ENCODE measurements at regions not wholly inside any gene's neighbourhood (a gene's known extent, or its start where the extent isn't known, plus 50 kb on each side); places are given as distances from the start of the nearest gene placed in this dataset.

DNA sequence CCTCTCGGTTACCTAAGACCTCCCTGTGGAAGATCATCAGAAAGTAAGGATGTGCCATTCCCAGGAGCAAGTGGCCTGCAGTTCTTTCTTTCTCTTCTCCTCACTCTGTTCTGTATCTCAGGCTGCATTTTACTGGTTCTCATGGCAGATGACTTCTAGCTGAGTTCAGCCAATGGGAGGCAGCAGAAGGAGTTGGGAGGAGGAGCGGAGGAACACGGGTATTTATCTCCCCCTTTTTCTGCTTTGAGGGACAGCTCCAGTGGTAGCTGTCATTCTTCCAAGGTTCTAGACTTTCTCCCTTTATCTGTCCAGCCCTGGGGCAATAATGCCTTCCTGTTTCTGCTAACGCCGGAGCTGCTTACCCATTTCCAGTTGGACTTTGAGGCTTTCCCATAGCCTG is 339.9 kb downstream of the NR2F2 start:
- intact Hi-C loops (cut with micrococcal nuclease) (no loop called here), in situ Hi-C loops (cut with MboI; ENCODE audit: low sequenced_read_pairs) (no loop called here), dilution Hi-C loops (cut with HindIII; ENCODE audit: low sequenced_read_pairs, unreplicated experiment) (no loop called here)
- H3K4ac ChIP-seq (ENCODE audit: low read depth, low read length), result no peak overlapping the region
- POLR2A ChIA-PET (ENCODE audit: unreplicated experiment), result no interaction called here
- H3K4me2 ChIP-seq (ENCODE audit: low read depth, low read length), result no peak overlapping the region
- H3K4me1 ChIP-seq (ENCODE audit: control insufficient read depth, insufficient read depth, low read length), result no peaks in the 10 kb centered on the region
- H2BK15ac ChIP-seq (ENCODE audit: low read depth, low read length), result no peak overlapping the region
- no peaks in the 10 kb centered on the region for H4K20me1 ChIP-seq (ENCODE audit: insufficient read depth, low read length)
- DNase-seq (no peak), ATAC-seq (ENCODE audit: low read depth) (no peak)
- H2BK5ac ChIP-seq (ENCODE audit: low read depth, low read length, poor library complexity, severe bottlenecking), result no peak overlapping the region
- no peaks in the 10 kb centered on the region for H3K79me1 ChIP-seq (ENCODE audit: low read depth in 1 of 2, low read length in 2 of 2)
- no peak overlapping the region for H4K8ac ChIP-seq (ENCODE audit: low read depth in 2 of 2, low read length in 2 of 2)
- H2AK9ac ChIP-seq (replicated peaks; ENCODE audit: low read depth, low read length, poor library complexity), result no peak overlapping the region
- H2BK120ac ChIP-seq (ENCODE audit: low read depth, low read length), result no peak overlapping the region
- no peak overlapping the region for H3K4me3 ChIP-seq (ENCODE audit: insufficient read depth, low read depth, low read length)
- CTCF ChIA-PET, result no interaction called here
- H2AFZ ChIP-seq (replicated peaks; ENCODE audit: low read length, poor library complexity), result no peak overlapping the region
- no peak overlapping the region for H3K27ac ChIP-seq (ENCODE audit: insufficient read depth, low read length)
- no peaks in the 10 kb centered on the region for H3K36me3 ChIP-seq (ENCODE audit: control insufficient read depth, insufficient read depth, low read length)
- H4K91ac ChIP-seq (ENCODE audit: insufficient read depth, low read depth, low read length), result no peak overlapping the region
- H2AK5ac ChIP-seq (ENCODE audit: low read depth, low read length), result no peak overlapping the region
- H3K9ac ChIP-seq (ENCODE audit: low read depth, low read length), result no peak overlapping the region
- H3K23ac ChIP-seq (ENCODE audit: low read depth, low read length), result no peak overlapping the region
- no CpG with 5 or more reads among the region's 5 CpGs for WGBS, 2 experiments (ENCODE audit: extremely low coverage in 2 of 2, insufficient read length in 1 of 2)
- peaks cover 6% of the 10 kb centered on the region for H3K9me3 ChIP-seq (ENCODE audit: control insufficient read depth, insufficient read depth, low read length)
- H3K56ac ChIP-seq (ENCODE audit: extremely low read depth, insufficient read depth, low read length), result no peak overlapping the region
- H3K27me3 ChIP-seq (ENCODE audit: control insufficient read depth, insufficient read depth, low read length), result no peaks in the 10 kb centered on the region
- H3K9me1 ChIP-seq (ENCODE audit: insufficient read depth, low read length), result no peaks in the 10 kb centered on the region
- no peak overlapping the region for H3K18ac ChIP-seq (ENCODE audit: low read depth, low read length)
- BruUV-seq (replicated peaks), result no TSS peak
- no peak overlapping the region for H4K5ac ChIP-seq (ENCODE audit: low read depth, low read length)
- H2BK20ac ChIP-seq (ENCODE audit: low read depth, low read length), result no peak overlapping the region
- H3K14ac ChIP-seq (replicated peaks; ENCODE audit: low read depth, low read length), result no peak overlapping the region
- TF ChIP-seq, protein P1, sequence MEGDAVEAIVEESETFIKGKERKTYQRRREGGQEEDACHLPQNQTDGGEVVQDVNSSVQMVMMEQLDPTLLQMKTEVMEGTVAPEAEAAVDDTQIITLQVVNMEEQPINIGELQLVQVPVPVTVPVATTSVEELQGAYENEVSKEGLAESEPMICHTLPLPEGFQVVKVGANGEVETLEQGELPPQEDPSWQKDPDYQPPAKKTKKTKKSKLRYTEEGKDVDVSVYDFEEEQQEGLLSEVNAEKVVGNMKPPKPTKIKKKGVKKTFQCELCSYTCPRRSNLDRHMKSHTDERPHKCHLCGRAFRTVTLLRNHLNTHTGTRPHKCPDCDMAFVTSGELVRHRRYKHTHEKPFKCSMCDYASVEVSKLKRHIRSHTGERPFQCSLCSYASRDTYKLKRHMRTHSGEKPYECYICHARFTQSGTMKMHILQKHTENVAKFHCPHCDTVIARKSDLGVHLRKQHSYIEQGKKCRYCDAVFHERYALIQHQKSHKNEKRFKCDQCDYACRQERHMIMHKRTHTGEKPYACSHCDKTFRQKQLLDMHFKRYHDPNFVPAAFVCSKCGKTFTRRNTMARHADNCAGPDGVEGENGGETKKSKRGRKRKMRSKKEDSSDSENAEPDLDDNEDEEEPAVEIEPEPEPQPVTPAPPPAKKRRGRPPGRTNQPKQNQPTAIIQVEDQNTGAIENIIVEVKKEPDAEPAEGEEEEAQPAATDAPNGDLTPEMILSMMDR (conservative IDR thresholded peaks at IDR 0.05; ENCODE audit: low read depth, low read length), result no peak
- TF ChIP-seq BHLHE40 (IDR thresholded peaks at IDR 0.05; ENCODE audit: low read depth, low read length), result no peak
- TF ChIP-seq CEBPB (IDR thresholded peaks at IDR 0.05; ENCODE audit: low read depth, low read length), result no peak
- TF ChIP-seq RFX5 (IDR thresholded peaks at IDR 0.05; ENCODE audit: low read depth, low read length), result no peak
- no peak for TF ChIP-seq RAD21 (IDR thresholded peaks at IDR 0.05; ENCODE audit: low read length)
- no peak for TF ChIP-seq CHD1 (IDR thresholded peaks at IDR 0.05; ENCODE audit: low read depth, low read length)
- no peak for TF ChIP-seq MAZ (IDR thresholded peaks at IDR 0.05; ENCODE audit: borderline replicate concordance, low read depth, low read length)
- no peak for TF ChIP-seq MAFK (IDR thresholded peaks at IDR 0.05; ENCODE audit: low read depth, low read length)
- no peak for TF ChIP-seq RCOR1 (IDR thresholded peaks at IDR 0.05; ENCODE audit: insufficient replicate concordance, low read length)
- TF ChIP-seq, protein P2, sequence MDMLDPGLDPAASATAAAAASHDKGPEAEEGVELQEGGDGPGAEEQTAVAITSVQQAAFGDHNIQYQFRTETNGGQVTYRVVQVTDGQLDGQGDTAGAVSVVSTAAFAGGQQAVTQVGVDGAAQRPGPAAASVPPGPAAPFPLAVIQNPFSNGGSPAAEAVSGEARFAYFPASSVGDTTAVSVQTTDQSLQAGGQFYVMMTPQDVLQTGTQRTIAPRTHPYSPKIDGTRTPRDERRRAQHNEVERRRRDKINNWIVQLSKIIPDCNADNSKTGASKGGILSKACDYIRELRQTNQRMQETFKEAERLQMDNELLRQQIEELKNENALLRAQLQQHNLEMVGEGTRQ (IDR thresholded peaks at IDR 0.05; ENCODE audit: low read depth, low read length), result no peak
- TF ChIP-seq FOS (IDR thresholded peaks at IDR 0.05; ENCODE audit: low read depth, low read length), result no peak
- no peak for TF ChIP-seq MXI1 (IDR thresholded peaks at IDR 0.05; ENCODE audit: borderline replicate concordance, low read depth, low read length)
- TF ChIP-seq POLR2A (IDR thresholded peaks at IDR 0.05; ENCODE audit: low read depth, low read length), result no peak

All from IMR-90 (cell line).